Stomach (tissue), 8 donors: ENCODE measurements at regions not wholly inside any gene's neighbourhood (a gene's known extent, or its start where the extent isn't known, plus 50 kb on each side); places are given as distances from the start of the nearest gene placed in this dataset.

ENCODE experiments used
- DNase-seq, 2 donors: peaks; one replicate each; pipeline versions ENCODE4 v3.0.0 to v3.0.0-alpha.2; 2013 to 2019
- H3K27ac ChIP-seq, 5 donors: fragments of 200-600 bp in 4 of 5; sonication (generic) in 4 of 5; one replicate each; pipeline ENCODE4 v1.5.1; 2013 to 2019; ENCODE audit warnings: mild to moderate bottlenecking in 1 of 5, moderate library complexity in 1 of 5
- H3K27me3 ChIP-seq, 3 donors: fragments of 200-600 bp; sonication (generic); one replicate each; pipeline ENCODE4 v1.5.1; 2017 to 2019; ENCODE audit warnings: mixed run types in 1 of 3
- H3K36me3 ChIP-seq, 4 donors: fragments of 200-600 bp; sonication (generic); 1 replicate in 3 of 4; 2 replicates in 1 of 4; pipeline ENCODE4 v1.5.1; 2016 to 2019
- H3K4me1 ChIP-seq, 4 donors: fragments of 200-600 bp; sonication (generic); one replicate each; pipeline ENCODE4 v1.5.1; 2016 to 2019
- H3K4me3 ChIP-seq, 4 donors: fragments of 200-600 bp; sonication (generic) in 3 of 4; one replicate each; pipeline ENCODE4 v1.5.1; 2016 to 2019; ENCODE audit warnings: mild to moderate bottlenecking in 1 of 4
- H3K9me3 ChIP-seq, 4 donors: fragments of 200-600 bp; sonication (generic); one replicate each; pipeline ENCODE4 v1.5.1; 2016 to 2019
- EP300 ChIP-seq: sonication (generic); formaldehyde crosslinking; IDR thresholded peaks from one replicate; pipeline ENCODE4 v1.6.1; 2017; ENCODE audit warnings: antibody characterized with exemption
- POLR2A ChIP-seq, 4 donors: fragments of 450-650 bp; IDR thresholded peaks; one replicate each; pipeline ENCODE4 v1.6.1; 2016; ENCODE audit warnings: antibody characterized with exemption in 4 of 4, control low read depth in 2 of 4, mild to moderate bottlenecking in 1 of 4, moderate library complexity in 1 of 4
- POLR2AphosphoS5 ChIP-seq, 3 donors: sonication (generic); formaldehyde crosslinking; IDR thresholded peaks; one replicate each; pipeline ENCODE4 v1.6.1; 2016; ENCODE audit warnings: antibody characterized with exemption in 3 of 3
- WGBS, 5 donors: extraction: QIAGEN DNeasy Blood & Tissue Kit in 3 of 5; methylation state at CpG; one replicate each; pipeline versions ENCODE4 v1.1.5 to v1.1.7; 2013 to 2018; 5-methylcytosine and 5-hydroxymethylcytosine counted together
- intact Hi-C: fragments of 100-400 bp; cut with DNase I; formaldehyde crosslinking; loops from one replicate; pipeline ENCODE4 v1.15.1; 2023; ENCODE audit warnings: low total_unique reads
- TF ChIP-seq, protein P1 (sequence below), 7 experiments: fragments of 450-650 bp in 4 of 7; fragments of 200-600 bp in 3 of 7; sonication (generic) in 3 of 7; IDR thresholded peaks; one replicate each; pipeline ENCODE4 v1.5.1; 2016 to 2019; ENCODE audit warnings: antibody characterized with exemption in 7 of 7, control low read depth in 2 of 7, mild to moderate bottlenecking in 1 of 7
- donor health status: healthy with polysubstance abuse.
- donor health status: Bipolar disorder and iron deficiency.
- donor health status: healthy.

- DNase-seq = no peak
- no peak overlapping the region for H3K27ac ChIP-seq
- H3K36me3 ChIP-seq = no peaks in the 10 kb centered on the region
- H3K9me3 ChIP-seq = no peaks in the 10 kb centered on the region
- TF ChIP-seq, protein P1, sequence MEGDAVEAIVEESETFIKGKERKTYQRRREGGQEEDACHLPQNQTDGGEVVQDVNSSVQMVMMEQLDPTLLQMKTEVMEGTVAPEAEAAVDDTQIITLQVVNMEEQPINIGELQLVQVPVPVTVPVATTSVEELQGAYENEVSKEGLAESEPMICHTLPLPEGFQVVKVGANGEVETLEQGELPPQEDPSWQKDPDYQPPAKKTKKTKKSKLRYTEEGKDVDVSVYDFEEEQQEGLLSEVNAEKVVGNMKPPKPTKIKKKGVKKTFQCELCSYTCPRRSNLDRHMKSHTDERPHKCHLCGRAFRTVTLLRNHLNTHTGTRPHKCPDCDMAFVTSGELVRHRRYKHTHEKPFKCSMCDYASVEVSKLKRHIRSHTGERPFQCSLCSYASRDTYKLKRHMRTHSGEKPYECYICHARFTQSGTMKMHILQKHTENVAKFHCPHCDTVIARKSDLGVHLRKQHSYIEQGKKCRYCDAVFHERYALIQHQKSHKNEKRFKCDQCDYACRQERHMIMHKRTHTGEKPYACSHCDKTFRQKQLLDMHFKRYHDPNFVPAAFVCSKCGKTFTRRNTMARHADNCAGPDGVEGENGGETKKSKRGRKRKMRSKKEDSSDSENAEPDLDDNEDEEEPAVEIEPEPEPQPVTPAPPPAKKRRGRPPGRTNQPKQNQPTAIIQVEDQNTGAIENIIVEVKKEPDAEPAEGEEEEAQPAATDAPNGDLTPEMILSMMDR (IDR thresholded peaks at IDR 0.05) = no peak
- TF ChIP-seq POLR2AphosphoS5 (IDR thresholded peaks at IDR 0.05) (no peak), POLR2A (IDR thresholded peaks at IDR 0.05) (no peak), EP300 (no peak)
- intact Hi-C loops = no loop called here
- 34 to 56% (median 47%) methylated on average over 4 of the region's 4 CpGs for WGBS, 5 donors
- H3K4me3 ChIP-seq = no peak overlapping the region
- H3K27me3 ChIP-seq = peaks cover 0 to 2% (median 0%) of the 10 kb centered on the region in 3 donors
- no peaks in the 10 kb centered on the region for H3K4me1 ChIP-seq
Observed at GRCh38 chrX:109795682-109796081, 62.6 kb upstream of the ACSL4 start.

DNA sequence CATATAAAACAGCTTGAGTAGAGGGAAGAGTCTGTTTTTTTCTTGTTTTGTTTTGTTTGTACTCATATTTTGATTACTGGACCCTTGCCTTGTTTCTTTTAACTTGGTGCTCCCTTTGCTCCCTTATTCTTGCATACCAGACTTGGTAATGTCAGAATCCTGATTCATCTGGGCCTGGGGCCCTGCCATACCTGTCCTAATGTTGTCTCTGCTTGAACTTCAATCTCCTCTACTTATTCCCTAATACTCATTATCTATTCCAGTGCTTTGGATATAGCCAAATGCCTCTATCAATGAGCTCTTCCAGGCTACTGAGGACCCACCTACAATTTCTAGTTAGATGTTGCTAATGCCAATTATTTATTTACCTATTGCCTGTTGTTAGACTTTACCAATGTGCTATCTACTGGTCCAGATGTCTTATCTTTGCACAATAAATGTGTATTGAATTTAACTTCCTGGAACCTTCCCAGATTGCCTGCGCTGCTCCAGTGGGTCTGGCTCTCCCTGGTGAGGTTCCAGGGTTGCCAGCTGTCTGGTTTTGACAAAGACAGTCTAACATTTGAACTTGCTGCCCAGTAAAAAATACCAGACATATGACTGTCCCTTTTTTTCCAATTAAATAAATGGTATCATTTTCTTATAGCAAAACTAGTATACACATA is 64.4 kb upstream of the ACSL4 start:
- Histone ChIP-seq H3K9me3 (no peaks in the 10 kb centered on the region), H3K27ac (no peak overlapping the region), H3K36me3 (no peaks in the 10 kb centered on the region), H3K4me3 (no peak overlapping the region), H3K27me3 (peaks cover 0 to 2% (median 0%) of the 10 kb centered on the region in 3 donors), H3K4me1 (no peaks in the 10 kb centered on the region)
- intact Hi-C loops = no loop called here
- TF ChIP-seq EP300 = no peak
- TF ChIP-seq POLR2AphosphoS5 (IDR thresholded peaks at IDR 0.05) = no peak
- TF ChIP-seq, protein P1 (IDR thresholded peaks at IDR 0.05) = no peak
- TF ChIP-seq POLR2A (IDR thresholded peaks at IDR 0.05) = no peak
- no peak for DNase-seq
- WGBS, 5 donors = 26 to 32% (median 29%) methylated on average over 1 of the region's 1 CpG

DNA sequence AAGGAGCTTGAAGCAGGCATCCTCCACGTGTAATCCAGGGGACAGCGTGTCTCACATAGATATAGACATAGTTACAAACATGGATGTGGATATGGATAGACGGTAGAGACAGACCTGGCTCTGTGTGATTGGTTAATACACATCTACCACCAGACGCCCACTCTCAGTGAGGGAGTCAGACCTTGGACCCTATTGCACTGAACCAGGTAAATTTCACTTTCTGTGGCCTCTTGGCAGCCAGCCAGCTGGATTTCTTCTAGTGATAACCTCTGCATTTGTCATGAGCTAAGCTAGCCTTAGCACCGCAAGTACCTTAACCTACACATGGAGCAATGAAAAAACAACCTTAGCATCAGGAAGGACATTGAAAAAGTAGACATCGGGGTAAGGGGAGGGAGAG is 79.2 kb upstream of the ACSL4 start:
- no peak overlapping the region for H3K4me3 ChIP-seq
- WGBS, 5 donors = 64 to 78% (median 68%) methylated on average over 6 of the region's 6 CpGs
- no peaks in the 10 kb centered on the region for H3K36me3 ChIP-seq
- peak in 1 of 2 donors; percentile 45 for DNase-seq
- no peaks in the 10 kb centered on the region for H3K4me1 ChIP-seq
- intact Hi-C loops = no loop called here
- TF ChIP-seq, protein P1 (IDR thresholded peaks at IDR 0.05) = no peak
- TF ChIP-seq POLR2AphosphoS5 (IDR thresholded peaks at IDR 0.05) (no peak), POLR2A (IDR thresholded peaks at IDR 0.05) (no peak), EP300 (no peak)
- no peaks in the 10 kb centered on the region for H3K9me3 ChIP-seq
- H3K27ac ChIP-seq = no peak overlapping the region
- H3K27me3 ChIP-seq = peaks cover 0 to 4% (median 0%) of the 10 kb centered on the region in 3 donors

DNA sequence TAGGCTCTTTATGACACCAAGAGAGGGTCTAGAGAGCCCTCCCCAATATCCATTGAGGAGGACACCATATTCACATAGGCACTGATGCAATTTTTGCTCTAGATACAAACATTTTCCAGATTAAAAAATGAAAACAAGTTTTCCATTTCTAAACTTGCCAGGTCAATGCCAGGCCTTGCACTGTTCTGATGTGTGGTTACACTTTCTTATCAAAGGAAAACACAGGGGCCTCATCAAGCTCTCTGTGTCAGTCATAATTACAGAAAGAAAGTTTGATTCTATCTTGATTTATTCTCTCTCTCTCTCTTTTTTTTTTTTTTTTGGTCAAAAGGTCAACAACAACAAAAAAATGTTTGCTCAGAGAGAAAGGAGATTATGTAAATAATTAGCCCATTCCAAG is 80.2 kb upstream of the ACSL4 start:
- TF ChIP-seq POLR2A (IDR thresholded peaks at IDR 0.05) (no peak), POLR2AphosphoS5 (IDR thresholded peaks at IDR 0.05) (no peak), EP300 (no peak)
- TF ChIP-seq, protein P1 (IDR thresholded peaks at IDR 0.05) = no peak
- Histone ChIP-seq H3K36me3 (no peaks in the 10 kb centered on the region), H3K4me3 (no peak overlapping the region), H3K27me3 (peaks cover 0 to 4% (median 0%) of the 10 kb centered on the region in 3 donors), H3K27ac (no peak overlapping the region), H3K4me1 (no peaks in the 10 kb centered on the region), H3K9me3 (no peaks in the 10 kb centered on the region)
- intact Hi-C loops = no loop called here
- DNase-seq = no peak
